GM19372 (cell line): ENCODE measurements at regions not wholly inside any gene's neighbourhood (a gene's known extent, or its start where the extent isn't known, plus 50 kb on each side); places are given as distances from the start of the nearest gene placed in this dataset.
A peak's percentile ranks its signal among the peaks of the same experiment; 100 is the strongest.
"Not testable (repeated sequence)": the region's sequence is repeated elsewhere in the genome, so short reads cannot be mapped to it uniquely, and the experiment has no call there.

Experiments
- ATAC-seq: cut with Tn5 transposase; IDR thresholded peaks from one replicate; pipeline ENCODE4 v1.9.1; 2021; ENCODE audit warnings: mild to moderate bottlenecking, low read depth, moderate library complexity; ENCODE audit not compliant: unreplicated experiment

DNA sequence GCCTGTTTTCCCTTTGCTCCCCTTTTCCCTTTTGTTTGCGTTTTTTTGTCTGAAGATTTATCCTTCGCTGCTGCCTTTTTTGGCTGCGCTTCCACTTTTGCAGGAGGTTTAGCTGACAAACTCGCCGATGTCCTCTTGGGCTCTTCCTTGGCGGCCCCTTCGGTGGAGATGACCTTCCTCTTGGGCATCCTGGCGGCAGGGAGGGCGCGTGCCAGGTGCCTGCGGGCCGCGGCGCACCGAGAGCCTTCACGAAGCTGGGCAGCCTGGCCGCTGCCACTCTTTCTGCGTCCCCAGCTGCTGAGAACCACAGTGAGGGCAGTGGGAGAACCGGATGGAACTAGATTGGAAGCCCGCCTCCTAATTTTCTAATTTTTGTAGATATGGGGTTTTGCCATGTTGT is 197.1 kb upstream of the C2CD4B start:
- ATAC-seq, result no peak

DNA sequence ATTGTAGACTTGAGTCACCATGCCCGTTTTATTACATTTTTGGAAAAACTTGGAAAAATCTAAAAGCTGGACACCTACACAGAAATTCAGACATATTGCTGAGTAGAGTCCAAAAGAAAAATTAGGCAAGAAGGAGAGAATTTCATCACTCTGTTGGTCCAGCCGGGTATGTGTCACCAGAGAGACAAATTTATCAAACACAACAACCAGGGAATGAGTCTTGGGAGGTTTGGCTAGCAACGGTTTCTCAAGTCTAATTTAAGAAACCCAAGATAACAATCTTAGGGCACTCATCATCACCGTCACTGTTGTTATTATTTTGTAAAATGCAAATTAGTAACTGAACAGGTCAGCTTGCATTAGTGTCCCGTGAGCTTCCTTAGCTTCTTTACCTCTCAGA is 197.5 kb upstream of the C2CD4B start:
- no peak for ATAC-seq

DNA sequence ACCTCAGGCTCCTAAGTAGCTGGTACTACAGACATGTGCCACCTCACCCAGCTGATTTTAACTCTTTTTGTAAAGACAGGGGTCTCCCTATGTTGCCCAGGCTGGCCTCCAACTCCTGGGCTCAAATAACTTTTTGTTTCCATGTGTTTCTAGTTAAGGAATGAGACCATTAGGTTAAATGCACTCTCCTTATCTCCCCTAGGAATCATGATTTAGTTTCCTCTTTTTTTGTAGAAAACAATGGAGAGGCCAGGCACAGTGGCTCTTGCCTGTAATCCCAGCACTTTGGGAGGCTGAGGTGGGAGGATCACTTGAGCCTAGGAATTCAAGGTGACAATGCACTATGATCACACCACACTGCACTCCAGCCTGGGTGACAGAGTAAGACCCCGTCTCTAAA is 198.8 kb upstream of the C2CD4B start:
- ATAC-seq, result no peak

DNA sequence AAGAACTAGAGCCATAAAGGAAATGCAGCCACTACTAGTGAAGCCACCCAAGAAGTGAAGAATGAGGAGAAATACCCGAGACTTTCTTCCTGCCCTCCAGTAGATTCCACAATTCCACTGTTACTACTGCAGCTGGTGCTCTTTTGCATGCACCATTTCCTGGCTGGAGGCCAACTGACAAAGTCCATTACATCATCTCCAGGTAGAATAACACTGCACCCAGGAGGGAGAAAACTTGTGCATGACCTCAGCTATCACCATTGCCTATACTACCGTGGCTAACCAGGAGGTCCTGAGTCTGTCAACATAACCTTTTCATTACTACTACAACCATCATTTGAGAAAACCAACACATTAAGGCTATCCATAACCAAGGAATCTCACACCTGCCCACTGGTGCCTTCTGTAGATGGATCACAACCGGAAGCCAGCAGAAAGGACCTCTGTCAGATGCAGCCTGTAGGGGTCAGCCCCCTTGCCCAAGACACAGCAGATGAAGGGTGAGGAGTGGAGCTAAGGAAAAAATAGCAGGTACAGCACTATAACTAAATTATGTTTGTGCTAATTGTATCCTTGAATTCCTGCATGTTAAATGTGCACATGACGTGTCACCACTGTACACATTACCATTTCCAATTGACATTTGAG is 200.8 kb upstream of the C2CD4B start:
- ATAC-seq, result no peak

DNA sequence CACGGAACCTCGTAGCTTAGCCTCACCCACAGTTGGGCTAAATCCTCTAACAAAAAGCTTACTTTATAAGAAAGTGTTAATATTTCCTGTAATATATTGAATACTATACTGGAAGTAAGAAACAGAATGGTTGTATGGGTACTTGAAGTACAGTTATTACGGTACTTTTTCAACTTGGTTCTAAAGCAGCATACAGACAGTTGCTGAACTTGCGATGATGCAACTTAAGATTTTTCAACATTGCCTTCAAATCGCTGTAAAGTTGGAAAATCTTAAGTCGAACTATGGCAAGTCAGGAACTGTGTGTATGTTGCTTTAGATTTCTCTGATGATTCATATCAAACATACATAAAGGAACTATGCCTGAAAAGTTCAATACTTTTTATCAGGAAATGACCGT is 204.4 kb upstream of the C2CD4B start:
- no peak for ATAC-seq

DNA sequence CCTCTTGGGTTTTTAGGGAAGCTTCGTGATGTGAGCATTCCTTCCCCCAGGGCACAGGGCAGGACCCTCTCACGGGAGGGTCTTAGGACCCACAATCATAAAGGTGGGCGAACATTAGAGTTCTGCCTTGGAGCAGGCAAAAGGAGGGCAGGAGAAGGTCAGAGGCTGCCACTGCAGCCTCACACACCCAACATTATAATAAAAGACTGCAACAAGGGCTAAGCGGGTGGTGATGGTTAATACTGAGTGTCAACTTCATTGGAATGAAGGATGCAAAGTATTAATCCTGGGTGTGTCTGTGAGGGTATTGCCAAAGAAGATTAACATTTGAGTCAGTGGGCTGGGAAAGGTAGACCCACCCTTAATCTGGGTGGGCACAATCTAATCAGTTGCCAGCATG is 206.6 kb upstream of the C2CD4B start:
- not testable (repeated sequence) for ATAC-seq

DNA sequence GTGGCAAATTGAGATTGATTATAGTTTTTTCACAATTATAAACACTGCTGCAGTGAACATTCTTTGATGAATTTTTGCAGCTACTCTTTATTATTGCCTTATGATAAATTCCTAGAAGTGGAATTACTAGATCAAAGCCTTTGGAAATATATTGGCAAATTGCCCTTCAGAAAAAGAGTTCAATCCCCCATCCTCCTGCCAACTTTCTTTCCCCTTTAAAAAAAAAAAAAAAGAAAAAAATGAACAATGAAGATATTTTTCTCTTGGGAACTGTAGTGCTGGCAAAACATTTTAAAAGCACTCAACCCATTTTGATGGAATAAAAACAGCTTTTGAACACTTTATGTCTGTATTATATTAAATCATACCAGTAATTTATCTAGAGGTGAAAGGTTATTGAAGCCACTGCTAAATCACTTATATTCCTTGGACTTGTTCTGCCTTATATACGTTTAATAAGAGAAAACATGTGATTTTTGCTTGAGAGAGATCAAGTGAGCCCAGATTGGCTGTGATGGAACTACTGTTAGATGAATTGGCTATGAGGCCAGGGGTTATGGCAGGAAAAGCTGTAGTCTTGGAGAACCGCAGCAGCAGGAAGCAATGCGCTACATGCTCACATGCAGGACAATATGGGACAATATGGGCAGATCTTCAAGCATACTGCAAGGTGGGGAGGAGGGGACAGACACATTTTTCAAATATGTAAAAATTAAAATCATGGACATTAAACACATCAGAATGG is 212.8 kb upstream of the C2CD4B start:
- ATAC-seq, result no peak

DNA sequence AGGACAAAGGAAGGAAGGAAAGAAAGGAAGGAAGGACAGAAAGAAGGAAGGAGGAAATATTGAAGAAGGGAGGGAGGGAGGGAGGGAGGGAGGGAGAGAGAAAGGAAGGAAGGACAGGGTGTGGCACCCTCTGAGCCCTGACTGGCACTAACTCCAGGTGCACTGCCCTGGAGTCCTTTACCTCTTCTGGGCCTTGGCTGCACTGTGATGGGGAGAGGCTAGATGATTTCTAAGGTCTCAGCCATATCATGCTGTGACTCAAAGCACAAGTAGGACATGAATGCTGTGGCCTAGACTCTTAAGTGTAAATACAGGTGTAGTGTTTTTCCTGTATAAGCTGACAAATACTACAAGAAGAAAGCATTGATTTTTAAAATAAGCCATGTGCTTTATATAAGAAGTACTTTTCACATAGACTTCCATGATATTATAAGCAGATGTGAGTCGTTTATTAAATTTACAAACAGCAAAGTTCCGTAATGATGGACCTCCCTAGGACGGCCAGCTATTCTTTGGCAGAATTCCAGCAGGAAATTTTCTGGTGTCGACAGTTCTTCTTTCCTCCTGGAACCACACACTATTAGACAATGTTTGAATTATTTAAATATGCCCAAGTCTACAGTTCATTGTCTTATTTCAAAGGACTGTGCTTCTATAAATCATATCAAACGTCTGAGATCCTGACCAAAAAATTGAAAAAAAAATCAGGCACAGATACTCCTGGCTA is 213.8 kb upstream of the C2CD4B start:
- no peak for ATAC-seq

DNA sequence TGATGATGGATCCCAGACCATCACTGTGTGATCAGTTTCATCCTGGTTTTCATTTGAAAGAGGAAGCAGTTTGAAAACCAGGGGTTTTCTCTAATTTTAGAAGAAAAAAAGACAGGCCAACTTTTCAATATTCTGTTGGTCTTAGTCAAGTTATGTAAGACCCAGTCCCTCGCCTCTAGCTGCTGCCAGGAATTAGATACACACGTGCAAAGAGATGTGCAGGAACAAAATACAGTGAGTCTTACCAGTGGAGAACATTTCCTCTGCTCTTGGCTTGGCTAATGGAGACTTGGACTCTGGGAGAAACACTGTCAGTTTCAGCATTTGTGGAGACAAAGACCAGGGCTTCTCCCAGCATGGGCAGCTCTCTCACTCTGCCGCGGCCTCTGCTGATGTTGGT is 214.9 kb upstream of the C2CD4B start:
- ATAC-seq, result no peak

DNA sequence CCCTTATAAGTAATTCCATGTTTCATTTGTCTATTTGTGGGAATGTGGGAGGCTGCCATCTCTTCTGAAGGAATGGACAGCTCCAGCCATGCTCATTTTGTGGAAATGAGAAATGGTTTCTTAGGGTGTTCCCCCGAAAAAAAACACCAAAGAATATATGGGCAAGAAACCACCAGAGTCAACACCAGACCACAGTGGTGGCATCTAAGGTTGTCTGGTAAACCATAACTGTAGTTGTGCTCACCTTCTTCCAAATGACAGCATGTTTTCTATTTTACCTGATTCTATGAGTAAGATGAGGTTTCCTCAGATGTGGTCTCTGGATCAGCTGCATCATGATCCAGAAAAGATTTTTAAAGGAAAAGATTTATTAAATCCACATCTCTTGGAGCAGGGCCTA is 217.0 kb upstream of the C2CD4B start:
- ATAC-seq, result no peak

DNA sequence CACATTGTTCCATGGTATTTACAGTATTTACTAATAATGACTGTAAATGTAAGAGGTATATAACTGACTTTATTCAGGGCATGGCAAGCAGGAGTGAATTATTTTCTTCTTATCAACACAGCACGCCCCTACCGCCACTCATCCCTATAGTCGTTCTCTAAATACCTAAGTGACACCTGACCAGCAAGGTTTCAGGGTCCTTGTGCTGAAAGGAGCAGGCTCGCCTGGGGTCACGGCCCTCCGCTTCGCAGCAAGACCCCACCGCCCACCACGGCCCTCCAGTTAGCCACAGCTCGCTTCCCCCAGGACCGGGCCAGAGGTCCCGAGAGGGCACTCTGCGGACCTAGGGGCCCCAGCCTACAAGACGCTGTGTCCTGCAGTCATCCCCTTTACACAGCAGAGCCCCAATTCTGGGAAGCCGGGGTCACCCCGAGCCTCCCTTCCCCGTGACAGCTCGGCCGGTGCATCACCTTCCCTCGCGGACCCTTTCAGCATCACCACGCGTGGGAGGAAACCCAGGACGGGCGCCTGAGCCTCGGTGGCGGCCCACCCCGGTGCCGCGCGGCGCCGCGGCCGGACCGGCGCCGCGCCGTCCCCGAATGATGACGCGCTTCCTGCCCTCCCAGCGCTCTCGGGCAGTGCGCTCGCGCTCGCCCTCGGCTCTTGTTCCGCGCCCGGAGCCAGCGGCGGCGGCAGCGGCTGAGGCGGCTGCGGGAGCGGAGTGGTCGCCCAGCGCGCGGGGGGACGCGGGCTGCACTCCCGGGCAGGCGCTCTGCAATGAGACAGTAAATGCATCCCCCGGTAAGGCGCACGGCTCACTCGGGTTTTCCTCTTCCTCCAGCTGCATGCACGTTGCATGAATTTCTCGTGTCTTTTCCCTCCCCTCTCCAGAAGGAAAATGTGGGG is 225.1 kb upstream of the C2CD4B start, which contains the start of gene TLN2:
TLN2 (plus strand) TSS at position 666 of the 906 bp plus-strand sequence.
- peak; percentile 75 for ATAC-seq

DNA sequence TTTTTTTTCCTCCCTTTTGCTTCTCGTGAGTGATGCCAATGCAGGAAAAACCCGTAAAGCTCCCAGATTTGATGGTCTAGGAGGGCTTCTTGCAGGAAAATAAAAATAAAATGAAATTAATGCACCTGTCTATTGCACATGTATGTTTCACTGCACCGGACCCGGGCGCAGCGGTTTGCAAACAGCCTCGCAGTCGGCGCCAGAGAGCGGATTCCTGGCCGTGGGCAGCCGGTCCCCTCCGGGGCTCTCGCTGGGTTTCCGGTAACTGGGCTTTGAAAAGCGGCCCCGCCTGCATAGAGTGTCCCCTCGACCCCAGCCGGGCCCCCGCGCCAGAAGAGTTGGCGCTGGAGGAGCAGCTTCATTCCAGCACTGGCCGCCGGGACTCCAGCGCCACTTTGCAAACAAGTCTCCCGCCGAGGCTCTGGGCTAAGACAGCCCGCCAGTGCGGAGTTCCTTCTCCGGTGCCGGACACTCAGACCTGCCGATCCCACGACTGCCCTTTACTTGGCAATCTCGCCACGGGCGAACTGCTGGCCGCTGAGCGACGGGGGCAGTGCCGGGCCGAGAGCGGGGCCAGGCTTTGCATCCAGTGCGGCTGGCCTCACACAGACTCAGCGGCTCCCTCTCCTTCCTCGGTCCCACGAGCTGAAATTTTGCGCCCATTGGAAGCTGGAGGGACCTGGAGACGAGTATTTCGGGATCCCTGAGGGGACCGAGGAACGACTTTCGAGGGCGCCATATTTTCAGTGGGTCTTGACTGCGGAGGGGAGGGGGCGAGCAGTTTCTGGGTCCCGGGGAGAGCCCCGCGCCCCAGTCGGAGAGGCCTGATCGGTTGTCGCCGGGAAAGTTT is 225.9 kb upstream of the C2CD4B start:
- no peak for ATAC-seq

DNA sequence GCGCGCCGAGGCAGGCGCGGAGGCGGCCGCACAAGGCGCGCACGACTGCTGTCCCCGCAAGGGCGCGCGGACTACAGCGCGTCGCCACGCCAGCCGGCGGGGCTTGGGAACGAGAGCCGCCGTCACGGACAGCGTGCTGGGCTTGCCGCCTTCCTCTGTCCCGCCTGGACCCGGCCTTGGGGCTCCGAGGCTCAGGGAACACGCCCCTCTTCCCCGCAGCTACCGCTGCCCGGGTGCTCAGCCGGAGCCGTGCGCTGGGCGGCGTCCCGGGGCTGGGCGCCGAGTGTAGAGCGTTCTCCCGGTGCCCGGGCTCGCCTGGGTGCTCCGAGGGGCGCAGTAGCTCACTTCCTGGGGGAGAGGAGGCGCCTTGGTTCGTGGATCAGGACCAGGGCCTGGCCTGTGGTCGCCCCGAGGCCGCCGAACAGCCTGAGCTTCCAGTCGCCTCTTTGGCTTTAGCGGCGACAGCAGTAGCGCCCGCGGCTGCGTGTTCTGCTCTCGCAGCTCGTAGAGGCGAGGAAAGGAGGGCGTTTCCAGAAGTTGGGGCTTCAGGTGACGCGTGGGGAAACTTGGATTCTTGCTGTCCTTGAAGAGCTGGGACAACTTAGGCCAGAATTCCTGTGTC is 226.7 kb upstream of the C2CD4B start:
- ATAC-seq, result peak; percentile 35

DNA sequence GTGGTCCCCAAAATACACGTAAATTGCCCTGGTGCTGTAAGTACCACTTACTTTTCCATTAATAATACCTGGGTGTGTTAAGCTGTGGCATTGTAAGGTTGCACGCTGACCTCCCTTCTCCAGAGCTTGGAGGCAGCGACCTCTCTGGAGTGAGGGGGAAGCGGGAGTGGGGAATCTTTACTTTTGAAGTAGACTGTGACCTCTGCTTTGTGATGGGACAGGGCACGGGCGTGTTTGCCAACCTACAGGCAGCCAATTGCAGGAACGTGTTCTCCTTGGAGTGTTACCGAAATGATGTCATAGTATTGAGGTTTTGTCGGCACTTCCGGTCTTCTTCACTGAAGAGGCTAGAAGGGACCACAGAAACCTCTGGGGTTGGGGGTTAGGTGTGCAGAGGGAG is 227.3 kb upstream of the C2CD4B start:
- ATAC-seq, result no peak

DNA sequence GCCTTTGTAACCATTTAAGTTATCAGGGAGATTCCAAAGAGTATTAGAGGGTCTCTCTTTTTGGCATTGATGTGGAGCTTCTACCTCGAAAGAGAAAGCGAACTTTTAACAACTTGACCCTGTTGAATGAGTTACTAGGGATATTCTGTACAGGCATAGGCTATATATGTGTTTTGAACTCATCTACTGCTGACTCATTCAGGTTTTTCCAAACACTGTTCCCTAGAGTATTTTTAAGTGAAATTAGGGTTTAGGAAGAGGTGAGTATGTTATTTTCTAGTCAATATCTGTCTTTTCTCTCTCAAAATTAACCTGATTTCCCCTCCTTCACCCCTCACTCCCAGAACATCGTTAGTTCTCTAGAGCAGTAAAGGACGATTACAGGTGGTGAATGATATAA is 228.1 kb upstream of the C2CD4B start:
- ATAC-seq, result no peak

DNA sequence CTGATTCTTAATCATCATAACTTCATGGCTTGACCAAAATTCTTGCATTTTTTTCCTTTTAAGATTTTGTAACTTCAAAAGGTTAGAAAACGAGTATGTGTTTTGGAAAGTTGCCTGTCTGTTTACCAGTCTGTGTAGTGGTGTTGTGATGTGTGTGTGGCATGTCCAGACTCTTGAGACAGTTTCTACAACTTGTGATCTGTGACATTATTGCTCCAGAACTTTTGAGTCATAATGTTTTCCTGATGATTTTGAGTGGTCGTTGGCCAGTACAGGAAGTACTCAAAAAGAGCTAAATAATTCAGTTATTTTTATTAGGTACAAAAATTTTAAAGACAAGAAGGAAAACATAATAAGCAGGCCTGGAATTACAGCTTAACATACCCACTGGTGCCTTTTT is 229.0 kb upstream of the C2CD4B start:
- ATAC-seq, result no peak

DNA sequence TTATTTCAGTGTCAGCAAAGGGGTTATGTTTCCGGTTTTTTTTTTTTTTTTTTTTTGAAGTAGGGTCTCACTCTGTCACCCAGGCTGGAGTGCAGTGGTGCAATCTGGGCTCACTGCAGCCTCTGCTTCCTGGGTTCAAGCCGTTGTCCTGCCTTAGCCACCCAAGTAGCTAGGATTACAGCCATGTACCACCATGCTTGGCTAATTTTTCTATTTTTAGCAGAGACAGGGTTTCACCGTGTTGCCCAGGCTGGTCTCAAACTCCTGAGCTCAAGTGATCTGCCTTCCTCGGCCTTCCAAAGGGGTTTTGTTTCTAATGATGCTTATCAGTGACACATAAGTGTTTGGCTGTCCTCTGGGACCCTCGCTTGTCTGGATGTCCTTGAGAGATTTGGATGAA is 235.7 kb upstream of the C2CD4B start:
- no peak for ATAC-seq

DNA sequence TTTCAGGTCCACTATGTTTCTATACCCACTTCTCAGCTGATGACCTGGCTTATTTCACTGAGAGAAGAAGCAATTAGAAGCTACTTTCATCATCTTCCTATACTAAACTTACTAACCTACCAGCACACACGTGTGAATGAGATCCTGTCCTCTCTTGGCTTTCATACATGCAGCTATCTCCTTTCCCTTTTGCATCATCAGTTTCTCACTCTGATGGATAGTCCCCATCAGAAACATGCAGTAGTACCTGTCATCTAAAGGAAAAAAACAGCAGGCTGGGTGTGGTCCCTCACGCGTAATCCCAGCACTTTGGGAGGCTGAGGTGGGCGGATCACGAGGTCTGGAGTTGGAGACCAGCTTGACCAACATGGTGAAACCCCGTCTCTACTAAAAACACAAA is 237.6 kb upstream of the C2CD4B start:
- ATAC-seq, result no peak

DNA sequence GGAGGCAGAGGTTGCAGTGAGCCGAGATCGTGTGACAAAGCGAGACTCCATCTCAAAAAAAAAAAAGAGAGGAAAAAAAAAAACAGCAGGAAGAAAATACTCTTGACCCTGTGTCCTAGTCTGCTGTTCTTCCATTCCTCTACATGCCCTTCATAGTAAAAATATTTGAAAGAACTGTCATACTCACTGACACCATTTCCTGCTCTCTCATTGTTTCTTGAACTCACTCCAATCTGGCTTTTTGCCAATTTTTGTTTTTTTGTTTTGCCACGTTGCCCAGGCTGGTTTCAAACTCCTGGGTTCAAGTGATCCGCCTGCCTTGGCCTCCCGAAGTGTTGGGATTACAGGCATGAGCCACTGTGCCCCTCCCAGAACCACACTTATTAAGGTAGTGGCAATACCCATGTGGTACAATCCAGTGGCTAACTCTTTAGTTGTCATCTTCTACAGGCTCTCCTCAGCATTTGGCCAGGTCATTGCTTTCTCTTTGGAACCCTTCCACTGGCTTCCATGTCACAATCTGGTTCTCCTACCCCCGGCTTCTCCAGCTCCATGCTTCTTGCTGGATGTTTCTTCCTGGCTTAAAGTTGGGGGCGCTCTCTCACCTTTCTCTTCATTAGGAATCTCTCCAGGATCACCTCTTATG is 238.2 kb upstream of the C2CD4B start:
- ATAC-seq, result no peak
